Hematopoietic multipotent progenitor cell treated with erythropoietin and hydrocortisone succinate and interleukin-3 and kit ligand, for 8 days (in vitro differentiated cells): ENCODE measurements at regions not wholly inside any gene's neighbourhood (a gene's known extent, or its start where the extent isn't known, plus 50 kb on each side); places are given as distances from the start of the nearest gene placed in this dataset.

ENCODE experiments used
- DNase-seq: peaks from one replicate; pipeline ENCODE4 v3.0.0-alpha.2; 2015

DNA sequence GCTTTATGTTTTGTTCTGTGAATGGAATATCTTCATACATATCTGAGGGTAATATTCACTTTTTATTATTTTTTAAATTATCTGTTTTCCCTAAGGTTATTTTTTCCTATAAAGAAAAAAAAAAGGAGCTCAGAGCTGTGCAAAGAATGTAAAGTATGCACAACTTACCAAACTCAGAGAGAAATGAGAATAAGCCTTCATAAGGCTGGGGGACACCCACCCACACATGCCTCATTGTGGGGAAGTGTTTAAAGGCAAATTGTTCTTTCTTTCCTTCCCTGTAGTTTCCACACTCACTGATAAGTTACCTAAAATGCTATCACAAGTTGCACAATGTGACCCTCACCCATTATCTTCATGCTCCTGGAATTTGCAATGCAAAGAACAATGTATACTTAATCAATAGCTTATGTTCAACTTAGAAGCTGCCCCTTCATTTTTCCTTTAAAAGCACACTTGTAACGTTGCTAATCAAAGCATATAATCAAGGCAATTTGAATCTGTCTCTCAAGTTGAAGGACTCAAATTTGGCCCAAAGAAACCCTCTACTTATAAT, 108.1 kb downstream of the GNAT3 start:
- no peak for DNase-seq

DNA sequence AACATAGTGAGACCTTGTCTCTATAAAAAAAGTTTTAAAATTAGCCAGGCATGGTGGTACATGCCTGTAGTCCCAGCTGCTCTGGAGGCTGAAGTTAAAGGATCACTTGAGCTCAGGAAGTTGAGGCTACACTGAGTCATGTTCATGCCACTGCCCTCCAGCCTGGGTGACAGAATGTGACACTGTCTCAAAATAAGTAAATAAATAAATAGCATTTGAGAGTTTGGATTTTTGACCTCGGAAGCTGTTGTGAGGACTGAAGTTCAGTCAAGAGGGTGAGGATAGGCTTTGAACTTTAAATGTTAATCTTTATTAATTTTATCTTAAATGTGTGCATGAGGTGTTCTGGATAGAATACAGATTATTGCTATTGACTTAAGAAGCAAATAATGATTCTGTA, 110.2 kb downstream of the GNAT3 start:
- DNase-seq: no peak

DNA sequence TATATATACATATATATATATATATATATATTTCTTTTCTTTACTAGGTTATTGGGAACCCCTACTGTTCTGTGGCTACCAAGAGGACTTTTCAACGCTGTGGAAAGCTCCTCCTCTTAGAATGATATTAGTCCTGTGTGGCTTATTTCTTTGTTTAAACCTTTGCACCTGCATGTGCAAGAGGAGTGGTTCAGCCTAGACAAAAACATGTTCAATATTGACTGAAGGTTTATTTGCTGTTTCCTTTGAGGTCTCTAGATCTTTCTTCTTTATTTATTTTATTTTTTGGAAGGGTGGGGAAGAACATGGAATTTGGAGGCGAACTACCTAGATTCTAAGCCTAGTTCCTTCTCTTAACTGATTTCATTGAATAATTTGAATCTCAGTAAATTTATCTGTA, 118.1 kb downstream of the GNAT3 start:
- no peak for DNase-seq

DNA sequence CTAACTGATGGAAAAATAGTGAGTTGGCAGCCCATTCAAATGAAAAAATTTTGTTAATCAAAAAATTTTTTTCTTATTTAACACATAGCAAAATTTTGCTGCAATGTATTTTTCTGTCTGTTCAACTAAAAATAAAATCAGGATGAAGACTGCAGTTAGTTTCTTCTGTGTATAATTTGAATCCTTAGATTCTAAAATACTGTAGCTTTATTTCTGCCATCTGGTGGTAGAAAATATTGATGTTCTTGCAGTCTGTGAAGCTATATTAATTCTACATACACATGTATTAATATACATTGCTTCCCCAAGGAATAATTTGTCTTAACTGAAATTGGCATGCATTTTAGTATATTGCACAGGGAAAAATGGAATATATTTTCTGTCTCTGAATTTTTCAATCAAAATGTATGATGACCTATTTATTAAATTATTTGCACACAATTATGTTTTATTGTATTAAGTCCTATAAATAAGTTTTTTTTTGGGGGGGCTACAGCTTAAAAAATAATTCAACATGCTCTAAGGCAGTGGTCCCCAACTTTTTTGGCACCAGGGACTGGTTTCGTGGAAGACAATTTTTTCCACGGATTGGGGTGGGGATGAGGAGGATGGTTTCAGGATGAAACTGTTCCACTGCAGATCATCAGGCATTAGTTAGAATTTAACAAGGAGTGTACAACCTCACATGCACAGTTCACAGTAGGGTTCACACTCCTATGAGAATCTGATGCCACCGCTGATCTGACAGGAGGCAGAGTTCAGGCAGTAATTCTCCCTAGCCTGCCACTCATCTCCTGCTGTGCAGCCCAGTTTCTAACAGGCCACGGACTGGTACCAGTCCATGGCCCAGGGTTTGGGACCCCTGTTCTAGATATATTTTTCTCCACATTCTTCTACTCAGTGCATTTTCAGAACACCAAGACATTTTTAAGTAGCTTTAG, 119.4 kb downstream of the GNAT3 start:
- DNase-seq: peak; percentile 34

DNA sequence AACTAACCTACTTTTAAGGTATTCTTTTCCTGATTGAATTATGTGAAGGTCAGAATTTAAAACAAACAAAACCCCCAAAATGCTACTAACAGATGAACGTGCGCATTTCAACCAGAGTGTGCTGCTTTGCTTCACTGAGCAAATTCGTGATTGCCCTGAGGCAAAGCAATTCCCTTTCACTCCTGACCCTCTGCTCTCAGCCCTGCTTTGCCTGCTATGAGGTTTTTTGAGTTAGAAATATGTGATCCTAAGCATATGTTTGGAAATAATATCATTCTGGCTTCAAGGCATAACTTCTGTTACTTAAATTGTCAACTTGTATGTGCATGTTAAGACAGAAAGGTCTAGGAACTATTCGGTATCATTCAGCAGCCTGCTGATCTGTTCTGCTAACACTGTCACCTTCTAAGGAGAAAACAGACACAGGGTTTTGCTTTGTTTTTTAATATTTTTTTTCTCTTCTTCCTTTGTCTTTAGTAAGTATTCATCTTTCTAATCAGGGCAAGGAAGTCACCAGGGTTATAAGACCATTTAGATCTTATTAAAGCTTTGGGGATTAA, 124.2 kb downstream of the GNAT3 start:
- no peak for DNase-seq

DNA sequence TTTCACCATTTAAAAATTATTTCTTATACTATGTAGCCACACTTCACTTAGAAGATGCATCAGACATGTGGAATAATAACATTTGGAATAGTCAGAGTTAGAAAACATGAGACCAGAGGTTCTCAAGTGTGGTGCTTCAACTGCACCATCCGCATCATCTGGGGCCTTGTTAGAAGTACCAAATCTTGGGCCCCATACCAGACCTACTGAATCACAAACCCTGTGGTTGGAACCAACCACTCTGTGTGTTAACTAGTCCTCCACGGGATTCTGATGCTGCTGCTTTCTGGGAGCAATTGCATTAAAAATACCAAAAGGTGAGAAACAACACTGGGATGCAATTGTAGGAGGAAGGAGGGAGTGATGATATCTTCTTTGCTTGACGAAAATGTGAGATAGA, 125.2 kb downstream of the GNAT3 start:
- no peak for DNase-seq

DNA sequence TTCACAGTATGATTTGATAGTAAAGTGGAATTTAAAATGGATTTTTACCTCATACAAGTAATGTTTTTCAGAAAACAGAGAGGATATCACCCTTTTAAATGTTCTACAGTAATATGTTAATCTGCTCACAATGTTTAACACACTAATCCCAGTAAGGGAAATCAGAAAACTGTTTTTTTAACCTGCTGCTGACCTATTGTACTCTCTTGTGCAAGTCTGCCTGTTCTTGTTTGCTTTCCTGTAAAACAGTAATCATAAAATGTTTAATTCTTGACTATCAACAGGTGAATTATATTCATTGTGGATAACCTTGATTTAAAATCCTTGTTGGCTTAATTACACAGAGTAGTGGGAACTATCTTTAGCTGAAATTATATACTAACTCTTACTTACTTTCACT, 126.4 kb downstream of the GNAT3 start:
- DNase-seq: no peak

DNA sequence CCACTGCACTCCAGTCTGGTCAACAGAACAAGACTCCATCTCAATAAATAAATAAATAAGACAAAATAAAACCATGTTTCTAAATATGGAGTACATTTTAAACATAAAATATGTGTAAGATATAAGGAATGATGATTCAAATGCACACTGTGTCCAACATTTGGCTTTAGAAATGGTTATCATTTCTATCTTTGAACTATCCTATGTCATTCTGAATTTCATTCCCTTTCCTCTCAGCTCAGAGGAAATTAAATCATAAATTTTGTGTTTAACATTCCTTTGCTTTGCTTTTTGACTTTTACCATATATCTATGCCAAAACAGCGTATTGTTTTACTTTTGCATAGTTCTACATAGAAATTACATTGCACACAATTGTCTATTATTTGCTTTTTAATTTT, 130.9 kb downstream of the GNAT3 start:
- DNase-seq: no peak

DNA sequence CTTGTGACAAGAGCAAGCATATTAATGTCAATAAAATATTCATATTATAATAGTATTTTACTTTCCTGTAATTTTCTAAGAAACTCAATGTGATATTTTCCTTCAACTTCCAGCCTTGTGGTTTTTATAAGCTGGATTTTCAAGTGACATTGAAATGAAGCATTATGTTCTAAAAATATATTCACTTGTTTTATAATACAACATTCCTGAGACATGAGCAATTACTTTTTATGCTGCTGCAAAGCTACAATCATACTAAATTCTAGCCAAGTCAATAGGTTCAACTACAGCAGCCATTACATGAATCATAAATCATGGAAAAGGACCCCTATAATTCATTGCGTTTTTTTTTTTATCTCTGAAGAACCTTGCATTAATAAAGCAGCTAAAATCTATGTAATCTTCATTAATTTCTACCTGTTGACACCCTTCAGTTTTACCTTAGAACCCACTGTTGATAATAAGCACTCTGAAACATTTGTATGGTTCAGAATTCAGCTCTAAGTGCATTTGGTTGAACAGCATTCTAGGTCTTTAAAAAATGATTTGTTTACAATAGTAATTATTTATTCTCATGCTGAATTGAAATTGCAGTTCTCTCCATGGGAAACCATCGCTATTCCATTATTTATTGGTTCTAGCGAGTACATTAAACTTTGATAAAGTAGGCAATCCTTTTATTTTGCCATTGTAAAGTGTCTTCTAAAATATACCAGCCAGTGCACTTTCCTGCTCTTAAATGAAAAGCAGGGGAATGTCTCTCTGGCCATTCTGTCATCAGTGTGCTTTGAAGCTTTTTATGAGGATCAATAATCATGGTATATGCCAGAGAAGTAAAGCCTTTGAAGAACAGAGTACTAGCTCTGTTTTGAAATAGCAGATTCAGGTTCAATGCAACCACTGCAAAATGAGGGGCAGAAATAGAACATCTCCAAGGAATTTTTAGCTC, 132.6 kb downstream of the GNAT3 start:
- no peak for DNase-seq

DNA sequence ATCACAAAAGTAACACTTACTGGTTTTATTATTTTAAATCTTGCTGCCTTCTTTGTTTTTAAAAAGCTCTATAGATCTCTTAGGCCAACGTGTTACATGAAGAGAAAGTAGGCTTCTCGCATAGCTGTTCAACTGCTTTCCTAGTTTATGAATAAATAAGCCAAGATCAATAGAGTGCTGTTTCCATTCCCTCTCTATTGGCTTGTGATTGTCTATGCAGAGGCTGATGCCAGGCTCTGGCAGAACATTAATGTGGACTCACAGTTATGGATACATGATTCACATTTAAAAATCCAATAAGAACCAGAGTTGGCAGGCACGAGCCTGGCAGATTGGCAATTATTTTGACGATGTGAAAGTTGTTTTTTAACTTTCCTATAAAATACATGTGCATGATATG, 137.5 kb downstream of the GNAT3 start:
- DNase-seq: no peak

DNA sequence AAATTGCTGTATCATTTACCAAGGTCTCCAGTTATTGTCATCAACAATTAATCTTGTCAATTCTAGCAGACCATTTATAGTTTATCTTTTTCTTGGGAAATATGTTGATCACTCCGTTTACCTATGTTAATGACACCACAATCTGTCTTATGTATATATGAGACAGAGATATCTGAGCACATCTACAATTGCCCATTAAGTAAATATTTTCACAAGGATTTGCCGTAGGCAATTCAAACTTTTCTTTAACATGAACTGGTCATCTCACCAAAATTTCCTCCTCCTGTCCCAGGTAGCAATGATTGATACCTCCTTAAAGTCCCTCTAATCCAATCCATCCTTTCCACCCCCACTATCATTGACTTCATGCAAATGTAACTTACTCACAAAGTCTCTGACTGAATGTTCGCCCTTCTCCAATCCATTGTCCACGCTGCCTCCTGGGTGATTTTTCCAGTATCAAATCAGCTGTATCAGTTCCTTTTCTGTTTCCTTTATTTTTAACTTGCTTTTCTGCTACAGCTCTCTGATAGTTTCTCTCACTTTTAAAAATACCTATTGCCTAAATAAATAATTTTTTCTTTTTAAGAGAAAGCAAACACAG, 138.3 kb downstream of the GNAT3 start:
- no peak for DNase-seq

DNA sequence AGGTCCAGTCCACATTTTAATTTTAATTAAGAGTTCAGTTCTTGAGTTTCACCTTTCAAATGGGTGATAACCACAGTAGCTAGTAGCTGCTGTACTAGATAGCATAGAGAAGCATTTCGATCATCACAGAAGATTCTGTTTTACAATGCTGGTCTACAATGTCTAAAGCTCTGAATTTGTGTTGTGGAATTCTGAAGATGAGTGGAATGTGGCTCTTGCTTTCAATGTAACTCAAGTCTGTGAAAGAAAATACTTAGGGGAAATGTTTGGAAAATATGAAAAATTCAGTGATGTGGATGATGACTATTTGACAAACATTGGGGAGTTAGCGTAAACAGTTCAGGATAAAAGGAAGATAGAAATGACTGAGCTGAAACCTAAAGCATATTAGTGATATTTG, 139.4 kb downstream of the GNAT3 start:
- no peak for DNase-seq

DNA sequence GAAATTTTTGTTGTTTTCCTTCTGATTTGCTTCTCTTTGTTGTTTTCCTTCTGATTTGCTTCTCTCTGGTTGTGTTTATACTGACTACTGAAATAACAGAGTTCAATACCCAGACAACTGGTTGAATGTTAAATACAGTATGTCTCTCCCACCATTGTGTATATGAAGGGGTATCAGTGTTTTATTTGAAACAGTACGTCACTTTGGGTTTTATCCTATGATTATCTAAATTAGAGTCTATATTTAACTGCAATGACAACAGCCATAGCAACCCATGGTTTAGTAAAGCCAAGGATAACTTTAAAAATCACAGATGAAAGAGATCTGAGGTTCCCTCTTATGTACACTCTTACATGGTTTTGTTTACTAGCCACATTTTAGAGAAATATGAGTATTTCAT, 141.3 kb downstream of the GNAT3 start:
- no peak for DNase-seq

DNA sequence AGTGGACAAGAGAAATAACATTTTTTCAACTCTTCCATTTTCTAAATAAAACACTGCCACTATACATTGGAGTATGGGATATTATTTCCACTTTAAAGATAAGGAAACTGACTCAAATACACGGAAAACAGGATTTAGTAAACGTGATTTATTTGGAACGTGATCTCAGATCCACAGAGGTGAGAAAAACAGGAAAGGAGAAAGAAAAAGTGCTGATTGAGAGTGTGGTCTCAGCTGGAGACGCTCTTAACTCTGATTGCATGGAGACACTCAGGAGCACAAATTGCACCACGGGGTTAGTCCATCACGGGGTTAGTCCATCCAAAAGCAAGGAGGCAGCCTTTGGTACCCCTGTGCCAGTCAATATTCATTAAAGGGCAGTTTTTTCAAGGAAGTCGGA, 142.5 kb downstream of the GNAT3 start:
- DNase-seq: no peak

DNA sequence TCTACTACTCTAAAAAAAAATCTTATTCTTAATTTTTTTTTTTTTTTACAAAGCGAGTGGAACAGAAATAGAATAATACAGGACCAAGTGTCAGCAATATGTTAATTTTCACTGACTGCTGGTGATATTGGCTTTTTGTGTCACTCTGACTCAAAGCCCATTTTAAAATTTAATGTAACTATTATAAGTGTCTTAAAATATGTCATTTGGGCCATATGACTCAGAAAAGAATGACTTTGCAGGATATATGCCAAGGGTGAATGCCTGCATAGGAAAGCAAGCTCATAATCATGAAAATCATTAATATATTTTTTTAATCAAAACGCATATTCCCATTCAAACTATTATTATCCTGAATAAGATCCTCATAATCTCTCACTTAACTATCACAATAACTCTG, 149.2 kb downstream of the GNAT3 start:
- DNase-seq: no peak

DNA sequence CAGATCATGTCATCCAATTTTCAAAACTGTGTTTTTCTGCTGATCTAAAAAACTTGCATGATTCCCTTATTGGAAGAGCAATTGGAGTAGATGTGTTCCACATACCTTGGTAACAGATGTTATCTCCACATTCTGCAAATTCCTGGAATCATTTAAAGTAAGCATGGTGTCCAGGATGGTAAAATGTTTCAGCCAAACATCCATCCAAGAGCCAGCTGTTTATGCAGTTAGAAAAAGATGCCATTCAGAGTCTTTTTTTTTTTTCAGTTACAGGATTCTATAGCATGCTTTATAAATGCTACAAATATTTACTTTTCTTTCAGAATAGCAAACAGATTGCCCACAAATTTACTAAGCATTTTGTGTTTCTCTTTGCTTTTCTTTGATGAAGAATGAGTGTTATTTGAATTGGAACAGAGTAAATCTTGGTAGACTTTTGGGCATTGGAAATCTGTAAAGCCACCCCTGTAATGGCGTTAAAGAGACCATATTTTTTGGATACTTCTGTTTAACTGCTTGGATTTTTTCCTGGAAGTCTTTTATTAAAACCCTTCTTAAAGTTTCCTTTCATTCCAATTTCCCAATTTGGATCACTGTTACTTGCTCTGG, 149.8 kb downstream of the GNAT3 start:
- DNase-seq: no peak

DNA sequence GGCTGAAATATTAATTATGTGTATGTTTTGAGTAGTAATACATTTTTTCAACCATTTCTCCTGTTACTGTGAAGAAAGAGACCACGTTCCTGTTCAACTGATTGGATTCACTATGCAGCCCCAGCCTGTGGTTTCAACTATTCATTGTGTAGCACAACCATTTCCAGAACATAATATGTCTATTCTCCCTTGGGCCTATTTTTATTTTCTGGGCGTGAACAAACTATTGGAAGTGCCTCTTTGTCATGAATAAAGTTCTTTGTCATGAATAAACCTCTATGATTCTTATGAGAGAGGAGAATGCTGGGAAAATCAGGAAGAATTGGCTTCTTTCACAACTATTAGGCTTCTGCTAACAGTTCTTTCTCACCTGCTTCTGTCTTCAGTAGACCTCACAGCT, 152.4 kb downstream of the GNAT3 start:
- DNase-seq: no peak

DNA sequence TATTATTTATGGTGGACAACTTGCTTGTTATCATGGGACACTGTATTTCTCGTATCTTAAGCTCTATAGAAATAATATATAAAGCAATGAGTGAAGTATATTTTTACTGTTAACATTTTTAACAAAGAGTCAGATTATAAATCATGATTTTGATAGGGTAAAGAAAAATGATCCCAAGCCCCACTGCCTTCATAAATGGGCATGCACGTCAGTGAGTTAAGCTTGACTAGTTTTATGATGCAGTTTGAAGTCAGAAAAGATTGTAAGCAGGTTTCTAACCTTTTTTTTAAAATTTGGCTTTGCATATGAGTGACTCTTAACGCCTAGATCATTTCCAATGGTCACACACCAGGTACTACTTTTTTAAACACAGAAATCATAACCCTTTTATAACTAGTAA, 152.8 kb downstream of the GNAT3 start:
- DNase-seq: no peak

DNA sequence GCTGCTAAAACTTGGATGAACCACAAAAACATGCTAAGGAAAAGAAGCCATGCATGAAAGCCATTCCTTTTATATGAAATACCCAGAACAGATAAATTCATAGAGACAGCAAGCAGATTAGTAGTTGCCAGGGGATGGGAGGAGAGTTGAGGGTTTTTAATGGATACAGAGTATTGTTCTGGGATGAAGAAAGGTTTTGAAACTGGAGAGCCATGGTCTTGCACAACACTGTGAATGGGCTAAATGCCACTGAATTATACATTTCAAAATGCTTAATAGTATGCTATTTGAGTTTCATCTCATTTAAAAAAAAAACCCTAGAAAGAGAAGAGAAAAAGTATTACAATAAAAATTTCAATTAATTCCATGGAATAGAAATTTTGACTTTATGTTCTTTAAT, 154.3 kb downstream of the GNAT3 start:
- DNase-seq: no peak

DNA sequence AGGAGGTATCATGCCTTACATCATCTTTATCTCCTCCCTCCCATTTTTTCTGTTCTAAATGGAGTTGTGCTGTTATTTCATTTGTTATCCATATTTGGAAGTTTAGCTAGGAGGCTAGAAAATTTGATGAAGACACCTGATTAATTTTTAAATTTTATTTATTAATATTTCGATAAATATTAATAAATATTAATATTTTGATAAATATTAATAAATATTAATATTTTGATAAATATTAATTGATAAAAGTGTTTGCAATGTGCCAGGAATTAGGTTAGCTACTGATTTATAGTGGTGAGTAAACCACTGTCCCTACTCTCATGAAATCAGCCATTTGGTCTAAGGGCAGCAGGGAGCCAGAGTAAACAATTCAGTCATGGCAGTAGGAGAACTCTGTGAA, 161.4 kb downstream of the GNAT3 start:
- DNase-seq: no peak

DNA sequence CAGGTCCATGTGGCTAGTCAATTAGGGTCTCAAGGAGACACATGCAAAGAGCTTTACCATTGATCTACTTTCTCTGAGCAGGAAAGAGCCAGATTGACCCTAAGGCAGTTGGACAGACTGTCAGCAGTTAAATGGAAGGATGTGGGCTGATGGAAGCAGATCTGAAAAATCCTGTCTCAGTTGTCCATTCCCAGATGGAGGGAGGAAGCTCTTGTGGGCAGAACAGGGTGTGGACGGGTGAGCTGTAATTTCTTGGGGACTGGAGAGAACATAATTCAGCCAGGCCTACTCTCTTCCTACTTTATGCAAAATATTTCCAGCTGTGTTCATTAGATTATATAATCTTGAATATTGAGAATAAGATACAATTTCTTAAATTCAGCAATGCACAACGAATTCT, 163.6 kb downstream of the GNAT3 start:
- no peak for DNase-seq

DNA sequence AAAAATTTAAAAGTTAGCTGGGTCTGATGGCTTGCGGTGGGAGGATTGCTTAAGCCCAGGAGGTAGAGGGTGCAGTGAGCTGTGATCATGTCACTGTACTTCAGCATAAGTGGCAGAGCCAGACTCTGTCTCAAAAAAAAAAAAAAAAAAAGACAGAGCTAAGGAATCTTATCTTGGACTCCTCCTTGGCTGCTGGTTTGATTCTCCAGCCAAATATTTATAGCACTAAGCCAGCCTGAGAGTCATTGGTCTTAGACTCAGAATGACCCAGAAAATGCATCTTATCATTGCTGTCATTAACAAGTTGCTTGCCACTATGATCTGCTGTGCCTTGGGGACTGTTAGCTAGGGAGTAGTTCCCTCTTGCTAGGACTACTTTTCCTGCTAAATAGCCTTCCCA, 164.7 kb downstream of the GNAT3 start:
- peak; percentile 37 for DNase-seq
